SK-N-SH (cell line): ENCODE measurements at regions not wholly inside any gene's neighbourhood (a gene's known extent, or its start where the extent isn't known, plus 50 kb on each side); places are given as distances from the start of the nearest gene placed in this dataset.

Experiments used
- CTCF ChIA-PET: fragments of 300-600, 350-600 bp; formaldehyde crosslinking; extraction: SDS; loops from one replicate; lab custom pipeline; 2021; lab: Yijun Ruan, JAX
- POLR2A ChIA-PET: fragments of 350-600 bp; sonication (Branson Sonifier 250); formaldehyde crosslinking; extraction: SDS; loops from one replicate; lab custom pipeline; 2020; ENCODE audit warnings: antibody characterized with exemption, inconsistent platforms; lab: Yijun Ruan, JAX
- DNase-seq: peaks from one replicate; pipeline ENCODE4 v3.0.0; 2012
- H2AFZ ChIP-seq: fragments of 200-600 bp; sonication (generic); 2 replicates; pipeline ENCODE4 v1.8.1; 2016; ENCODE audit warnings: antibody characterized with exemption, mild to moderate bottlenecking, low read depth
- H3F3A ChIP-seq: fragments of 200-600 bp; sonication (generic); replicated peaks from 2 replicates; pipeline ENCODE3; 2016; ENCODE audit warnings: antibody characterized with exemption, mild to moderate bottlenecking; ENCODE audit not compliant: insufficient read depth
- H3K27ac ChIP-seq, 2 experiments: fragments of 200-500 bp in 1 of 2; fragments of 200-600 bp in 1 of 2; sonication (Bioruptor generic) in 1 of 2; sonication (generic), shearing (Covaris generic) in 1 of 2; 2 replicates each; pipeline versions ENCODE4 v1.5.1 to v1.6.1; 2014 to 2016; ENCODE audit warnings: low read depth in 2 of 2, inconsistent platforms in 1 of 2, low read length in 1 of 2, mild to moderate bottlenecking in 1 of 2, mixed read lengths in 1 of 2
- H3K27me3 ChIP-seq: fragments of 200-600 bp; sonication (generic), shearing (Covaris generic); 2 replicates; pipeline ENCODE4 v1.6.1; 2016; ENCODE audit warnings: mixed run types; ENCODE audit not compliant: insufficient read depth
- H3K36me3 ChIP-seq, 2 experiments: fragments of 200-500 bp in 1 of 2; fragments of 200-600 bp in 1 of 2; sonication (Bioruptor generic) in 1 of 2; sonication (generic) in 1 of 2; replicated peaks in 1 of 2; 2 replicates each; pipeline versions ENCODE3 to v1.5.1; 2014 to 2016; ENCODE audit warnings: low read length in 1 of 2, mild to moderate bottlenecking in 1 of 2; ENCODE audit not compliant: insufficient read depth in 2 of 2, control insufficient read depth in 1 of 2
- H3K4me1 ChIP-seq, 2 experiments: fragments of 200-500 bp in 1 of 2; fragments of 200-600 bp in 1 of 2; sonication (Bioruptor generic) in 1 of 2; sonication (generic), shearing (Covaris generic) in 1 of 2; 2 replicates each; pipeline versions ENCODE4 v1.5.1 to v1.6.1; 2014 to 2016; ENCODE audit warnings: low read depth in 1 of 2, low read length in 1 of 2, mixed run types in 1 of 2; ENCODE audit not compliant: insufficient read depth in 2 of 2, control insufficient read depth in 1 of 2
- H3K4me2 ChIP-seq: fragments of 200-600 bp; sonication (generic), shearing (Covaris generic); 2 replicates; pipeline ENCODE4 v1.6.1; 2017; ENCODE audit warnings: mixed run types
- H3K4me3 ChIP-seq, 2 experiments: fragments of 200-500 bp in 1 of 2; fragments of 200-600 bp in 1 of 2; sonication (Bioruptor generic) in 1 of 2; sonication (generic), shearing (Covaris generic) in 1 of 2; 2 replicates each; pipeline versions ENCODE4 v1.5.1 to v1.8.1; 2014 to 2016; ENCODE audit warnings: low read depth in 2 of 2, inconsistent platforms in 1 of 2, low read length in 1 of 2, mild to moderate bottlenecking in 1 of 2, mixed read lengths in 1 of 2, moderate library complexity in 1 of 2
- H3K79me2 ChIP-seq: fragments of 200-600 bp; sonication (generic); 2 replicates; pipeline ENCODE4 v1.8.1; 2017; ENCODE audit warnings: mild to moderate bottlenecking; ENCODE audit not compliant: insufficient read depth
- H3K9ac ChIP-seq: fragments of 200-600 bp; sonication (generic); 2 replicates; pipeline ENCODE4 v1.6.1; 2017; ENCODE audit warnings: mixed run types
- H3K9me2 ChIP-seq: fragments of 200-600 bp; sonication (generic); 2 replicates; pipeline ENCODE4 v1.6.1; 2017; ENCODE audit warnings: mixed run types
- H3K9me3 ChIP-seq: fragments of 200-600 bp; sonication (generic); 2 replicates; pipeline ENCODE4 v1.6.1; 2017; ENCODE audit warnings: mixed run types, mild to moderate bottlenecking, moderate library complexity
- H4K20me1 ChIP-seq: fragments of 200-600 bp; sonication (generic); 2 replicates; pipeline ENCODE4 v1.6.1; 2017; ENCODE audit warnings: mild to moderate bottlenecking, mixed run types; ENCODE audit not compliant: insufficient read depth
- FOSL2 ChIP-seq: IDR thresholded peaks from 2 replicates; pipeline ENCODE4 v1.4.0; 2012; ENCODE audit warnings: low read depth, mild to moderate bottlenecking, moderate library complexity, borderline replicate concordance
- FOXM1 ChIP-seq: IDR thresholded peaks from 2 replicates; pipeline ENCODE4 v1.4.0; 2012; ENCODE audit warnings: low read depth, mild to moderate bottlenecking
- JUND ChIP-seq: IDR thresholded peaks from 2 replicates; pipeline ENCODE4 v1.4.0; 2012
- MAX ChIP-seq: IDR thresholded peaks from 2 replicates; pipeline ENCODE4 v1.4.0; 2012; ENCODE audit warnings: low read depth
- MEF2A ChIP-seq: IDR thresholded peaks from 2 replicates; pipeline ENCODE4 v1.4.0; 2012; ENCODE audit warnings: low read depth, borderline replicate concordance
- NRF1 ChIP-seq: IDR thresholded peaks from 2 replicates; pipeline ENCODE4 v1.6.1; 2012; ENCODE audit warnings: low read depth, mild to moderate bottlenecking, low read length
- PBX3 ChIP-seq: IDR thresholded peaks from 2 replicates; pipeline ENCODE4; 2012
- POLR2AphosphoS5 ChIP-seq: IDR thresholded peaks from 2 replicates; pipeline ENCODE4 v1.6.1; 2012; ENCODE audit warnings: low read depth, low read length
- REST ChIP-seq: IDR thresholded peaks from 2 replicates; pipeline ENCODE4 v1.6.1; 2012; ENCODE audit warnings: mild to moderate bottlenecking, low read depth, low read length, moderate library complexity
- RFX5 ChIP-seq: IDR thresholded peaks from 2 replicates; pipeline ENCODE4 v1.6.1; 2012; ENCODE audit warnings: mild to moderate bottlenecking, improper control_type of control experiment, low read length
- RXRA ChIP-seq: IDR thresholded peaks from 2 replicates; pipeline ENCODE4 v1.4.0; 2012; ENCODE audit warnings: low read depth, mild to moderate bottlenecking, borderline replicate concordance
- TCF12 ChIP-seq: IDR thresholded peaks from 2 replicates; pipeline ENCODE4 v1.4.0; 2012
- USF1 ChIP-seq: IDR thresholded peaks from 2 replicates; pipeline ENCODE4 v1.4.0; 2012; ENCODE audit warnings: low read depth, borderline replicate concordance
- USF2 ChIP-seq: fragments of 150-350 bp; IDR thresholded peaks from 2 replicates; pipeline ENCODE4 v1.6.1; 2017; ENCODE audit warnings: antibody characterized with exemption, low read length, low read depth, borderline replicate concordance
- YY1 ChIP-seq: IDR thresholded peaks from 2 replicates; pipeline ENCODE4 v1.4.0; 2012; ENCODE audit warnings: low read depth, mild to moderate bottlenecking
- ZBTB33 ChIP-seq: IDR thresholded peaks from 2 replicates; pipeline ENCODE4 v1.4.0; 2012; ENCODE audit warnings: low read depth, borderline replicate concordance
- WGBS: methylation state at CpG from one replicate; pipeline ENCODE4 v1.1.6; 2017; ENCODE audit warnings: low lambda C conversion rate; 5-methylcytosine and 5-hydroxymethylcytosine counted together

GRCh38 chr6:71168233-71168765, 120.3 kb upstream of the OGFRL1 start:
- no peak for DNase-seq
- POLR2A ChIA-PET: no interaction called here
- CTCF ChIA-PET: interaction anchor here (1.2 kb wide), 1 partner anchor 22 kb away, joined by 5 read pairs; no protein-coding TSS in a partner anchor
- H3K4me2 ChIP-seq: no peak overlapping the region
- no peaks in the 10 kb centered on the region for H3K4me1 ChIP-seq
- H3F3A ChIP-seq: no peaks in the 10 kb centered on the region
- no peaks in the 10 kb centered on the region for H3K9me3 ChIP-seq
- no peaks in the 10 kb centered on the region for H3K79me2 ChIP-seq
- no peak overlapping the region for H3K27ac ChIP-seq
- H3K9me2 ChIP-seq: peaks cover 2% of the 10 kb centered on the region; the same call in 1 of the 2 replicates
- H3K9ac ChIP-seq: no peak overlapping the region
- H3K4me3 ChIP-seq: no peak overlapping the region
- 96% methylated on average over 1 of the region's 1 CpG for WGBS
- no peak overlapping the region for H2AFZ ChIP-seq
- no peaks in the 10 kb centered on the region for H4K20me1 ChIP-seq
- TF ChIP-seq YY1: no peak
- no peak for TF ChIP-seq POLR2AphosphoS5
- no peak for TF ChIP-seq USF1
- no peak for TF ChIP-seq FOXM1
- TF ChIP-seq REST: no peak
- TF ChIP-seq MEF2A: no peak
- TF ChIP-seq ZBTB33: no peak
- TF ChIP-seq NRF1: no peak
- no peak for TF ChIP-seq JUND
- no peak for TF ChIP-seq RXRA
- TF ChIP-seq PBX3: no peak
- TF ChIP-seq FOSL2: no peak
- TF ChIP-seq MAX: no peak
- TF ChIP-seq RFX5: no peak
- TF ChIP-seq USF2: no peak
- no peak for TF ChIP-seq TCF12
- no peaks in the 10 kb centered on the region for H3K36me3 ChIP-seq
- no peaks in the 10 kb centered on the region for H3K27me3 ChIP-seq
